Ovary (tissue), 3 donors: ENCODE measurements at regions not wholly inside any gene's neighbourhood (a gene's known extent, or its start where the extent isn't known, plus 50 kb on each side); places are given as distances from the start of the nearest gene placed in this dataset.

Experiments used
- CTCF ChIP-seq, 3 donors: fragments of 450-650 bp in 2 of 3; fragments of 200-600 bp in 1 of 3; IDR thresholded peaks; one replicate each; pipeline versions ENCODE4 v1.5.1 to v1.8.0; 2016 to 2022; ENCODE audit warnings: antibody characterized with exemption in 3 of 3, mild to moderate bottlenecking in 1 of 3
- POLR2A ChIP-seq: fragments of 450-650 bp; IDR thresholded peaks from one replicate; pipeline ENCODE4 v1.6.1; 2017; ENCODE audit warnings: antibody characterized with exemption, mild to moderate bottlenecking, moderate library complexity
- donor health status: DM: no; HTN: no; CAD: no.

- no peak for TF ChIP-seq POLR2A
- TF ChIP-seq CTCF (IDR thresholded peaks at IDR 0.05): no peak
Measured at GRCh38 chr2:234763002-234763873, 188.6 kb upstream of the SH3BP4 start.
